Hepatocyte (in vitro differentiated cells): ENCODE measurements at regions not wholly inside any gene's neighbourhood (a gene's known extent, or its start where the extent isn't known, plus 50 kb on each side); places are given as distances from the start of the nearest gene placed in this dataset.

Source experiments
- DNase-seq: peaks from one replicate; pipeline ENCODE4 v3.0.0-alpha.2; 2016; ENCODE audit warnings: low spot score
- H2AFZ ChIP-seq: fragments of 200-600 bp; sonication (generic); 2 replicates; pipeline ENCODE4 v1.6.0; 2016; ENCODE audit warnings: antibody characterized with exemption, mild to moderate bottlenecking
- H3K27ac ChIP-seq: fragments of 200-600 bp; sonication (generic); 2 replicates; pipeline ENCODE4 v1.5.1; 2016; ENCODE audit warnings: mild to moderate bottlenecking
- H3K27me3 ChIP-seq: fragments of 200-600 bp; sonication (generic); 2 replicates; pipeline ENCODE4 v1.6.1; 2016
- H3K36me3 ChIP-seq: fragments of 200-600 bp; sonication (generic); replicated peaks from 2 replicates; pipeline ENCODE4 v1.5.1; 2016; ENCODE audit warnings: low read depth; ENCODE audit not compliant: insufficient read depth
- H3K4me1 ChIP-seq: fragments of 200-600 bp; sonication (generic); 2 replicates; pipeline ENCODE4 v1.5.1; 2016; ENCODE audit warnings: mild to moderate bottlenecking, moderate library complexity; ENCODE audit not compliant: insufficient read depth
- H3K4me2 ChIP-seq: fragments of 200-600 bp; sonication (generic); 2 replicates; pipeline ENCODE4 v1.6.0; 2016
- H3K4me3 ChIP-seq: fragments of 200-600 bp; sonication (generic); 2 replicates; pipeline ENCODE4 v1.5.1; 2016; ENCODE audit warnings: mild to moderate bottlenecking
- H3K79me2 ChIP-seq: fragments of 200-600 bp; sonication (generic); 2 replicates; pipeline ENCODE4 v1.6.0; 2017; ENCODE audit warnings: mild to moderate bottlenecking
- H3K9me2 ChIP-seq: fragments of 200-600 bp; sonication (generic); replicated peaks from 2 replicates; pipeline ENCODE4 v1.6.0; 2017; ENCODE audit warnings: mild to moderate bottlenecking; ENCODE audit not compliant: insufficient read depth
- H3K9me3 ChIP-seq: fragments of 200-600 bp; sonication (generic); 2 replicates; pipeline ENCODE4 v1.5.1; 2016; ENCODE audit warnings: low read depth, mild to moderate bottlenecking
- H4K20me1 ChIP-seq: fragments of 200-600 bp; sonication (generic); 2 replicates; pipeline ENCODE4 v1.6.0; 2016; ENCODE audit warnings: mild to moderate bottlenecking; ENCODE audit not compliant: insufficient read depth, poor library complexity, severe bottlenecking
- EZH2 ChIP-seq: fragments of 200-600 bp; sonication (generic); IDR thresholded peaks from 2 replicates; pipeline ENCODE4 v1.6.1; 2016; ENCODE audit warnings: antibody characterized with exemption, mild to moderate bottlenecking, borderline replicate concordance
- EZH2phosphoT487 ChIP-seq: fragments of 200-600 bp; sonication (generic); IDR thresholded peaks from one replicate; pipeline ENCODE4 v1.6.1; 2018; ENCODE audit warnings: antibody characterized with exemption, mild to moderate bottlenecking, low read depth, moderate library complexity; ENCODE audit not compliant: unreplicated experiment, severe bottlenecking
- WGBS: methylation state at CpG from one replicate; pipeline ENCODE4 v1.1.6; 2016; ENCODE audit warnings: low lambda C conversion rate; ENCODE audit errors: missing lambda C conversion rate; 5-methylcytosine and 5-hydroxymethylcytosine counted together
- TF ChIP-seq, protein P1 (sequence below): fragments of 200-600 bp; sonication (generic); IDR thresholded peaks from 2 replicates; pipeline ENCODE4 v1.5.1; 2016; ENCODE audit warnings: antibody characterized with exemption, mild to moderate bottlenecking; ENCODE audit not compliant: poor library complexity

DNA sequence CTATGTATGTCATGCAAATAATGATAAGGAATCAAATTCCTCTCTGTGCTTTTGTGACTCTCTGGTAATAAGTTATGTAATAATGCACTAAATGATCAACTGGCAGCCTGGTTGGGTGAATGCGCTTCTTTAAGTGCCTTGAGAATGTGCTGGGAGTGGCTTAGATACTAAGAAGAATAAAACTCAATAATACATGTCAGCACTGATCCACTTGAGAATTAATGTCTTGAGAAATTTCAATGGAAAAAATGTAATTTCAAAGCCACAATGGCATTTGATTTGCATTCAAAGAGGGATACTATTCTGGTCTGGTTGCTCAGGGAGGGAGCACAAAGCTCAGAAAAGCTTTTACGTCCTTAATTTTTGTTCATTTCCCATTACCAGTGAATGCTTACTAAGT, 137.7 kb upstream of the MMADHC start:
- Histone ChIP-seq H3K4me3 (no peak overlapping the region), H2AFZ (no peak overlapping the region), H4K20me1 (no peaks in the 10 kb centered on the region), H3K9me2 (no peaks in the 10 kb centered on the region), H3K36me3 (no peaks in the 10 kb centered on the region), H3K9me3 (no peaks in the 10 kb centered on the region), H3K27me3 (no peaks in the 10 kb centered on the region), H3K4me1 (no peaks in the 10 kb centered on the region), H3K27ac (no peak overlapping the region), H3K4me2 (no peak overlapping the region), H3K79me2 (no peaks in the 10 kb centered on the region)
- no peak for TF ChIP-seq EZH2phosphoT487
- TF ChIP-seq, protein P1, sequence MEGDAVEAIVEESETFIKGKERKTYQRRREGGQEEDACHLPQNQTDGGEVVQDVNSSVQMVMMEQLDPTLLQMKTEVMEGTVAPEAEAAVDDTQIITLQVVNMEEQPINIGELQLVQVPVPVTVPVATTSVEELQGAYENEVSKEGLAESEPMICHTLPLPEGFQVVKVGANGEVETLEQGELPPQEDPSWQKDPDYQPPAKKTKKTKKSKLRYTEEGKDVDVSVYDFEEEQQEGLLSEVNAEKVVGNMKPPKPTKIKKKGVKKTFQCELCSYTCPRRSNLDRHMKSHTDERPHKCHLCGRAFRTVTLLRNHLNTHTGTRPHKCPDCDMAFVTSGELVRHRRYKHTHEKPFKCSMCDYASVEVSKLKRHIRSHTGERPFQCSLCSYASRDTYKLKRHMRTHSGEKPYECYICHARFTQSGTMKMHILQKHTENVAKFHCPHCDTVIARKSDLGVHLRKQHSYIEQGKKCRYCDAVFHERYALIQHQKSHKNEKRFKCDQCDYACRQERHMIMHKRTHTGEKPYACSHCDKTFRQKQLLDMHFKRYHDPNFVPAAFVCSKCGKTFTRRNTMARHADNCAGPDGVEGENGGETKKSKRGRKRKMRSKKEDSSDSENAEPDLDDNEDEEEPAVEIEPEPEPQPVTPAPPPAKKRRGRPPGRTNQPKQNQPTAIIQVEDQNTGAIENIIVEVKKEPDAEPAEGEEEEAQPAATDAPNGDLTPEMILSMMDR = no peak
- TF ChIP-seq EZH2 = no peak
- DNase-seq = no peak
- 96% methylated on average over 2 of the region's 2 CpGs for WGBS

- Histone ChIP-seq H3K27me3 (no peaks in the 10 kb centered on the region), H3K4me3 (no peak overlapping the region), H3K4me1 (no peaks in the 10 kb centered on the region), H2AFZ (no peak overlapping the region), H3K36me3 (no peaks in the 10 kb centered on the region), H3K79me2 (no peaks in the 10 kb centered on the region), H3K4me2 (no peak overlapping the region), H4K20me1 (no peaks in the 10 kb centered on the region), H3K27ac (no peak overlapping the region), H3K9me2 (no peaks in the 10 kb centered on the region), H3K9me3 (no peaks in the 10 kb centered on the region)
- TF ChIP-seq EZH2phosphoT487 (no peak), EZH2 (no peak)
- TF ChIP-seq, protein P1 = no peak
- 90% methylated on average over 4 of the region's 4 CpGs for WGBS
- no peak for DNase-seq
Observed at GRCh38 chr2:149724091-149724490, 136.5 kb upstream of the MMADHC start.

DNA sequence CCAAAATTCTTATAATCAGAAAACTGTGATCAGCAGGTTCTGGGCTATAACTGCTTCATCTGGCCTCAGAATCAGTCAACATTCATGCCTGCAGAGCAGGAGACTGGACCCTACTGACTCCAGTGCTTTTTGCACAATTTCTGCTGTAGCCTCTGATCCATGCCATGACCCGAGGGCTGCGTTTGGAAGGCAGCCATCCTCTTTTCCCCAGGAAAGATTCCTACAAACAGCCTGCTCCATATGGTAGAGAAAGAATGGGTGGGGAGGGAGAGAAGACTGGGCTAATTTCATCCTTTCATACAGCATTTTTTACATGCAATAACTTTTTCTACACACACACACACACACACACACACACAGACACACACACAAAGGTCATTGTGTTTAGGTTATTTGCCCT, 133.0 kb upstream of the MMADHC start:
- Histone ChIP-seq H3K36me3 (no peaks in the 10 kb centered on the region), H2AFZ (no peak overlapping the region), H3K4me1 (no peaks in the 10 kb centered on the region), H3K4me3 (no peak overlapping the region), H3K27me3 (no peaks in the 10 kb centered on the region), H3K27ac (no peak overlapping the region), H3K9me2 (no peaks in the 10 kb centered on the region), H3K79me2 (no peaks in the 10 kb centered on the region), H3K4me2 (no peak overlapping the region), H4K20me1 (no peaks in the 10 kb centered on the region), H3K9me3 (no peaks in the 10 kb centered on the region)
- DNase-seq = no peak
- 76% methylated on average over 2 of the region's 2 CpGs for WGBS
- TF ChIP-seq, protein P1 = no peak
- no peak for TF ChIP-seq EZH2phosphoT487
- TF ChIP-seq EZH2 = no peak

GRCh38 chr2:149719695-149720094, 132.1 kb upstream of the MMADHC start:
- Histone ChIP-seq H3K27ac (no peak overlapping the region), H3K4me2 (no peak overlapping the region), H3K9me3 (no peaks in the 10 kb centered on the region), H3K4me3 (no peak overlapping the region), H3K4me1 (no peaks in the 10 kb centered on the region), H3K9me2 (no peaks in the 10 kb centered on the region), H3K27me3 (no peaks in the 10 kb centered on the region), H3K79me2 (no peaks in the 10 kb centered on the region), H3K36me3 (no peaks in the 10 kb centered on the region), H4K20me1 (no peaks in the 10 kb centered on the region), H2AFZ (no peak overlapping the region)
- no peak for DNase-seq
- 93% methylated on average over 3 of the region's 3 CpGs for WGBS
- no peak for TF ChIP-seq EZH2
- no peak for TF ChIP-seq EZH2phosphoT487
- TF ChIP-seq, protein P1 = no peak
